ENCODE measurements at regions not wholly inside any gene's neighbourhood (a gene's known extent, or its start where the extent isn't known, plus 50 kb on each side); places are given as distances from the start of the nearest gene placed in this dataset.

DNA sequence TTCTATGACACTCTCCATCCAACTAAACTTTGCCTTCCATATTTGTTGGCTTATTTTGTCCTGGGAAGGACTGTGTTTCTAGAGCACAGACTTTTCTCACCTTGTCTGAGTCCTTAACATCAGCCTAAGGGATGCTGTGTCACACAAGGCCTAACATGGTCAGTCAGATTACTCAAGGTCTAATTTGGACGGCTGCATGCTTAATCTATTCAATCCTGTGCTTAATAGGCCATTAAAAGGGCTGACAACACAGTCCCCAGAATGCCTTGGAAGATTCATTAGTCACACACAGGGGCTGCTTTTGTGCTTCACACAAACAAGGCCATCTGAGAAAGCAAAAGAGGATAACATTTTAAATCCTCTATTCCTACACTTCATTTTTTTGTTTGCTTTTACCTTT lies 84.0 kb downstream of the DYNAP start:
- TF ChIP-seq POLR2AphosphoS5 (IDR thresholded peaks at IDR 0.05; ENCODE audit: borderline replicate concordance, low read depth, low read length) (no peak), EZH2 (IDR thresholded peaks at IDR 0.05) (no peak), FOXP2 (optimal IDR thresholded peaks at IDR 0.05; ENCODE audit: control extremely low read depth, extremely low read length, insufficient read depth) (no peak)

All from SK-N-MC (cell line).